ENCODE measurements at regions not wholly inside any gene's neighbourhood (a gene's known extent, or its start where the extent isn't known, plus 50 kb on each side); places are given as distances from the start of the nearest gene placed in this dataset.
"Not testable (repeated sequence)": the region's sequence is repeated elsewhere in the genome, so short reads cannot be mapped to it uniquely, and the experiment has no call there.

DNA sequence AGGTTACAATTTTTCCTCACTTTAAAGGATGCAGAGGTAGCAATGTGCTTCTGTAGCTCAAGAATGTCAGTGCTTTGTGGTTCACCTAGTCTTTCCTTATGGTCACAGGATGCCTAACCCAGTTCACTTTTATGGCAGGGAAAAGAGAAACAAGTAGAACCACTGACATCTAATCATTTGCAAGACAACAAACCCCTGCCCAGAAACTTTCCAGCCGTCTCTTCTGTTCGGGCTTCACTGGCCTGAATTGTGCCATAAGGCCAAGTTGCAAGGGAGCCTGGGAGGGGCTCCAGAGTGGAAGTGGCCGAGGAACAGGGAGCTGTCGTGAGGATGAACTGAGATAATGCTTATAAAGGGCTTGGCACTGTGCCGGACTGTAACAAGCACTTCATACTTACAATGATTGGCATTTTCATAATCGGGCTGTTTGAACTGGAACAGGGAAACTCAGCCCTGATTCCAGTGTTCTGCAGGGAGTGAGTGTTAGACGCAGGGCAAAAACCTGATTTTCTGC is 212.6 kb downstream of the BCAS1 start:
- H3K4me1 Mint-ChIP-seq, result peaks cover 29% of the 10 kb centered on the region
- intact Hi-C loops (cut with micrococcal nuclease), result no loop called here
- no peaks in the 10 kb centered on the region for H3K27me3 Mint-ChIP-seq
- H3K36me3 Mint-ChIP-seq (ENCODE audit: low read depth), result no peaks in the 10 kb centered on the region
- H3K4me3 Mint-ChIP-seq, result no peak overlapping the region
- DNase-seq, result no peak
- no peaks in the 10 kb centered on the region for H3K9me3 Mint-ChIP-seq
- H3K27ac Mint-ChIP-seq, result peak overlapping the region; percentile 42

DNA sequence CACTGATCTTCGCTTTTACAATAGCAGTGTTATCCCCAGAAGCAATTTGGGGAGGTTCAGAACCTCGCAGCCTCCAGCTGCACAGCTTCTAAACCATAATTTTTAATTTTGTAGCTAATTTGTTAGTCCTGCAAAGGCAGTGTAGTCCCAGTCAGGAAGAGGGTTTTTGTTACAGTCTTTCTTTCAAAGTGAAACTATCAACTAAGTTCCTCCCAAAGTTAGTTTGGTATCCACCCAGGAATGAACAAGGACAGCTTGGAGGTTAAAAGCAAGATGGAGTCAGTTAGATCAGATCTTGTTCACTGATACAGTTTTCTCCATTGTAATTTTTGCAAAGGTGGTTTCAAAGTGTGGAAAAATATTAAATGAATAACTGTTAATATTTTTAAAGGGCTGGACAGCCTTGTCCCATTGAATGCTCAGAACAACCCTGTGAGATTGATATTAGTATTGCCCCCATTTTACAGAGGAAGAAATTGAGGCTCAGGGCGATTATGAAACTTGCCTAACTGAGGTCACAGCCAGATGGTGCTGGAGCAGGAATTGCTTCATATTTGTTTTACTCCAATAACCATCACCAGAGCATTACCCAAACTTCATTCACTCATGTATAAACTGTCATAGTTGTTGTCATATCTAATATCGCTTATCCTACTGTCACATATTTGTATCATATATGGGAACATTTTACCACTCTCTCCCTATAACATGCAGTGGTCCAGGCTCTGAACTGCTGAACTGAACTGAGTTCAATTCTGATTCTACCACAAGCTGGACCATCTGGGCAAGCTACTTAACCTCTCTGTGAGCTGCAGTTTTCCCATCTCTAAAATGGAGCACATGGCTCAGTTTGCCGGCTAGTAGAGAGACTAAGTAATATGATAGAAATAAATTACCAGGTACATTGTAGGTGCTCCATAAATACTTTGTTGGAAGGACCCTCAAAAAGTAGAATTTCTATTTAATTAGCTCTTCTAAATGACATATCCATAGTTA is 213.8 kb downstream of the BCAS1 start:
- no peak for DNase-seq
- H3K36me3 Mint-ChIP-seq (ENCODE audit: low read depth), result no peaks in the 10 kb centered on the region
- intact Hi-C loops (cut with micrococcal nuclease), result no loop called here
- no peak overlapping the region for H3K27ac Mint-ChIP-seq
- H3K4me3 Mint-ChIP-seq, result no peak overlapping the region
- H3K9me3 Mint-ChIP-seq, result no peaks in the 10 kb centered on the region
- H3K27me3 Mint-ChIP-seq, result no peaks in the 10 kb centered on the region
- H3K4me1 Mint-ChIP-seq, result peaks cover 27% of the 10 kb centered on the region

DNA sequence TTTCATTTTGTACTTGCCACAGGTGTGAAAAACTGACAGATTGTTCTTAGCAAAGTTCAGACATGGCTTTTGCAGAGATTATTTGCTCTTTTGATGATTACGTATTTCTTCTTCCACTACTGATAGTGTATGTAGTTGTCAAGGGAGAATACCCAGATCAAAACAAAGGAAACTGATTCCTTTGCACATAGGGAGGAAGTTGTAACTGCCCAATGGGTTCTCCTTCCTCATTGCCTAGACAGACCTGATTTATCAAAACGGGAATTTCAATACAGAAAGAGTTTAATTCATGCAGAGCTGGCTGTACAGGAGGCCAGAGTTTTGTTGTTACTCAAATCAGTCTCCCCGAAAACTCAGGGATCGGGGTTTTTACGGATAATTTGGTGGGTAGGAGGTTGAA is 214.7 kb downstream of the BCAS1 start:
- Mint-ChIP-seq H3K4me3 (no peak overlapping the region), H3K36me3 (ENCODE audit: low read depth) (no peaks in the 10 kb centered on the region), H3K27me3 (no peaks in the 10 kb centered on the region), H3K27ac (peak overlapping the region; percentile 73), H3K9me3 (no peaks in the 10 kb centered on the region), H3K4me1 (peaks cover 27% of the 10 kb centered on the region)
- no peak for DNase-seq
- intact Hi-C loops (cut with micrococcal nuclease), result no loop called here

DNA sequence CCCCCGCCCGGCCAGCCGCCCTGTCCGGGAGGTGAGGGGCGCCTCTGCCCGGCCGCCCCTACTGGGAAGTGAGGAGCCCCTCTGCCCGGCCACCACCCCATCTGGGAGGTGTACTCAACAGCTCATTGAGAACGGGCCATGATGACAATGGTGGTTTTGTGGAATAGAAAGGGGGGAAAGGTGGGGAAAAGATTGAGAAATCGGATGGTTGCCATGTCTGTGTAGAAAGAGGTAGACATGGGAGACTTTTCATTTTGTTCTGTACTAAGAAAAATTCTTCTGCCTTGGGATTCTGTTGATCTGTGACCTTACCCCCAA is 215.8 kb downstream of the BCAS1 start:
- H3K36me3 Mint-ChIP-seq (ENCODE audit: low read depth); H3K27me3 Mint-ChIP-seq; H3K4me3 Mint-ChIP-seq; H3K27ac Mint-ChIP-seq; DNase-seq; H3K9me3 Mint-ChIP-seq; intact Hi-C loops (cut with micrococcal nuclease): not testable (repeated sequence)
- H3K4me1 Mint-ChIP-seq, result peaks cover 32% of the 10 kb centered on the region

DNA sequence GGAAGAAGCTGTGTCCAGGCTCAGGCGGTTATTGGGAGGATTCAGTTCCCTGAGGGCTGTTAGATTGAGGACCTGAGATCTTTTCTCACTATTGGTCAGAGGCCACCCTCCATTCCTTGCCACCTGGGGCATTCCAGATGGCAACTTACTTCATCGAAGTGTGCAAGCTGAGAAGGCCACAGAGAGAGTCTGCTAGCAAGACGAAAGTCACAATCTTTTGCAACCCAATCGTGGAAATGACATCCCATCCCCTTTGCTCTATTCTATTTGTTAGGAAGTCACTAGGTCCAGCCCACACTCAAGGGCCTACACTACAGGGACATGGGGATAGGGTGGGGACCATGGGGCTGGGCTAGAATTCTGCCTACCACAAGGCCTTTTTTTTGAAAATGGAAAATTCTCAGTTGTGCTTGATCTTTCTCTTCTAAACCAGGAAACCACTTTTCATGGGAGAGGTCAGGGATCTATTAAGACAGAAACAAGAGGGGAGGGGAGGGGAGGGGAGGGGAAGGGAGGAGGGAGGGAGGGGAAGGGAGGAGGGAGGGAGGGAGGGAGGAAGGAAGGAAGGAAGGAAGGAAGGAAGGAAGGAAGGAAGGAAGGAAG is 217.2 kb downstream of the BCAS1 start:
- peak overlapping the region; percentile 5 for H3K27ac Mint-ChIP-seq
- no peak for DNase-seq
- no peaks in the 10 kb centered on the region for H3K9me3 Mint-ChIP-seq
- H3K4me3 Mint-ChIP-seq, result no peak overlapping the region
- H3K27me3 Mint-ChIP-seq, result no peaks in the 10 kb centered on the region
- intact Hi-C loops (cut with micrococcal nuclease), result no loop called here
- no peaks in the 10 kb centered on the region for H3K36me3 Mint-ChIP-seq (ENCODE audit: low read depth)
- peaks cover 34% of the 10 kb centered on the region for H3K4me1 Mint-ChIP-seq

DNA sequence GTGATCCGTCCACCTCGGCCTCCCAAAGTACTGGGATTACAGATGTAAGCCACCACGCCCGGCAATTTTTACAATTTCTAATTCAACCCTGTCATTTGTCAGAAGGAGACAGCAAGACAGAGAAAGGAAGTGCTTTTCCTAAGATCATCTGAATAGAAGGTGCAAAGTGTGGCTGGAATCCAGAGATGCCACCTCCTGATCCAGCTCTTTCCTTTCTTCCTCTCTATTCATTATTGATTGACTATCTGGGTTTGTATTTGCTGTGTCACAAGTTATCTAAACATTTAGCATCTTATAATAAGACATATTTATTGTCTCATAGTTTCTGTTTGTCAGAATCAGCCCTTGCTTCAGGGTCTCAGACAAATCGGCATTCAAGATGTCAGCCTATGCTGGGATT is 217.7 kb downstream of the BCAS1 start:
- DNase-seq, result no peak
- H3K27ac Mint-ChIP-seq, result peak overlapping the region; percentile 5
- no peaks in the 10 kb centered on the region for H3K36me3 Mint-ChIP-seq (ENCODE audit: low read depth)
- H3K9me3 Mint-ChIP-seq, result no peaks in the 10 kb centered on the region
- no peak overlapping the region for H3K4me3 Mint-ChIP-seq
- intact Hi-C loops (cut with micrococcal nuclease), result no loop called here
- H3K4me1 Mint-ChIP-seq, result peaks cover 35% of the 10 kb centered on the region
- H3K27me3 Mint-ChIP-seq, result no peaks in the 10 kb centered on the region

DNA sequence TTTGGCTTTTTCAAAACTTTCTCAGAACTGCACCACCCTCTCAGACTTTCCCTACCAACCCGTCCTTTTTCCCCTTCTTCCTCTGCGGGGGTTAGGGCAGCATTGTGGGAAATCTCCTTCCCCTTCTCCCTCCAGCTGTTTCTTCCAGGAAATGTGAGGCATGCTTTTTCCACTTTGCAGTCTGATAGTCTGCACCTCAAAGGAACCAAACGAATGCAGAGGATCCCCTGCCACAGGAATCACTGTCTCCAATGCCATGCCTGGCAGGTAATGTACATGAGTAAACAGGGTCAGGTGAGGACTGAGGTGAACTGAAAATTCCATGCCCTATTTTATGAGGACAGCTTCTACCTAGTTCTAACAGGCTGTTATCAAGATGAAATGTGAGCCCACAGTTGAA is 218.4 kb downstream of the BCAS1 start:
- Mint-ChIP-seq H3K27ac (no peak overlapping the region), H3K4me3 (no peak overlapping the region), H3K9me3 (no peaks in the 10 kb centered on the region), H3K4me1 (peaks cover 39% of the 10 kb centered on the region), H3K27me3 (no peaks in the 10 kb centered on the region), H3K36me3 (ENCODE audit: low read depth) (no peaks in the 10 kb centered on the region)
- DNase-seq, result no peak
- intact Hi-C loops (cut with micrococcal nuclease), result no loop called here

DNA sequence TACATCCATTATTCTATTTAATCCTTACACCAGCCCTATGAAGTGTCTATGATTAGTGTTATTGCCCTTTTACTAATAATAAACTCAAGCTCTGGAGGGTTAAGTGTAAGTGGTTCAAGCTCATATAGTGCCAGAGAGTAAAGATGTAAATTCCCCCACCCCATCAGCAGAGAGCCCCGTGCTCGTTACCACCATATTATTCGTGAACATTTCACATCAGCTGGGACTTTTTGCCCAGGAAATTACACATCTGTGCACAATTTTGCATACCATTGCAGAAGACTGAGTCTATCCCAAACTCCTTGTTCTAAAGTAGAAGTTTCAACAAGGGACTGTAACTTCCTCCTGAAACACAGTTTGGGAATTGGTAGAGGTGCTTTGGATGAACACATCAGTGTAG is 220.1 kb downstream of the BCAS1 start:
- no peak overlapping the region for H3K27ac Mint-ChIP-seq
- no peaks in the 10 kb centered on the region for H3K27me3 Mint-ChIP-seq
- H3K4me1 Mint-ChIP-seq, result peaks cover 32% of the 10 kb centered on the region
- H3K4me3 Mint-ChIP-seq, result no peak overlapping the region
- no peak for DNase-seq
- intact Hi-C loops (cut with micrococcal nuclease), result no loop called here
- no peaks in the 10 kb centered on the region for H3K36me3 Mint-ChIP-seq (ENCODE audit: low read depth)
- no peaks in the 10 kb centered on the region for H3K9me3 Mint-ChIP-seq

DNA sequence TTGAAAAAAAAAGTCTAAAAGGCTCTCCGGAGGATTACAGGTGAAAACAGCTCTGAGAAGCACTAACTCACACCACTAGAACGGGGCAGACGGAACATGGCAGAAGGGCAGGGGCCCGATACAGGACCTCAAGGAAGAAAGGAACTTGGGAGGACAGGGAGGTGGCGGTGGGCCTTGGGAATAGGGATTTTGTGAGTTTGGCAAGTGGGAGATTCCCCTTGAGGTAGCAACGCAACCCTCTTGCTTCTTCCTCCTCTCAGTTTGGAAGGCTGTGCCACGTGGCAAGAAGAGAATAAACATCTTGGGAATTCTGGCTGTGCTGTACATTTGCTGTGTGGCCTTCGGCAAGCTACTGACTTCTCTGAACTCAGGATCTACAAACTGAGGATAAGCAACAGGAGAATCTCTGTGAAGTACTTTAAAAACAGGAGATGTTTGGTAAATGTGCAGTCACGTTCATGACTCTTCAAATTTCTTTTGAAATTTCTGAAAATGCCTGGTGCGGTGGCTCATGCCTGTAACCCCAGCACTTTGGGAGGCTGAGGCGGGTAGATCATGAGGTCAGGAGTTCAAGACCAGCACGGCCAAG is 220.8 kb downstream of the BCAS1 start:
- Mint-ChIP-seq H3K4me1 (peaks cover 37% of the 10 kb centered on the region), H3K36me3 (ENCODE audit: low read depth) (no peaks in the 10 kb centered on the region), H3K27me3 (no peaks in the 10 kb centered on the region), H3K27ac (no peak overlapping the region), H3K9me3 (no peaks in the 10 kb centered on the region), H3K4me3 (no peak overlapping the region)
- intact Hi-C loops (cut with micrococcal nuclease), result no loop called here
- peak; percentile 55 for DNase-seq

DNA sequence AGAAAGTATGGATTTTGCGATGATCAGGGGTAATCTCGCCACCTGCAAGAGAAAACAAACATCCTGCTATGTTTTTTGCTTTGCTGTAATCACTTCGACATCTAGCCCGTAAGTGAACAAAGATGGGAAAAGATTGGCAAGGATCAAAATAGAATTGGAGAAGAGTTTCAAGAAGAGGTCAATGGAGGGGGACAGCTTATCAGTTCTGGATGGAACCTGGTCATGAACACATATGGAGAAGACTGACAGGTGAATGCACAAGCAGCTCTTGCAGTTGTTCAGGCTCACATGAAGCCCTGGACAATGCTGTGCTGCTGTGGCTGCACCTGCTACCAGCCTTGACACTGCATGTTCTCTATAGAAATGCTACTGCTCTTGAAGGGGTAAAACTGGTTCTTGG is 222.1 kb downstream of the BCAS1 start:
- Mint-ChIP-seq H3K36me3 (ENCODE audit: low read depth) (no peaks in the 10 kb centered on the region), H3K4me3 (no peak overlapping the region), H3K27ac (no peak overlapping the region), H3K4me1 (peaks cover 43% of the 10 kb centered on the region), H3K9me3 (no peaks in the 10 kb centered on the region), H3K27me3 (no peaks in the 10 kb centered on the region)
- intact Hi-C loops (cut with micrococcal nuclease), result no loop called here
- DNase-seq, result no peak

DNA sequence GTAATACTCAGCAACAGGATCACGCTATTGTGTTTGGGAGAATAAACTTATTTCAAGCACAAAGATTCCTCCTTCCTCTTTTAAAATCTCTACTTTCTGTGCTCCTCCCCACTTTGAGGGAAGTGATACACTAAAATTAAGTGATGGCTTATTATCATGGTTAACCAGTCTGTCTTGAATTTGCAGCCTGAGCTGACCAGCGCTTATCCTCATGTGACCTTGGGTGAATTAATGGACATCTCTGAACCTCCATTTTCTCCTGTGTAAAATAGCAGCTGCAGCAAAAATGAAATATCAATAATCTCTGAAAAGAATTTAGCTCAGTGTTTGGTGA is 222.6 kb downstream of the BCAS1 start:
- intact Hi-C loops (cut with micrococcal nuclease), result no loop called here
- no peaks in the 10 kb centered on the region for H3K36me3 Mint-ChIP-seq (ENCODE audit: low read depth)
- H3K9me3 Mint-ChIP-seq, result no peaks in the 10 kb centered on the region
- no peak overlapping the region for H3K4me3 Mint-ChIP-seq
- no peak overlapping the region for H3K27ac Mint-ChIP-seq
- H3K4me1 Mint-ChIP-seq, result peaks cover 41% of the 10 kb centered on the region
- no peaks in the 10 kb centered on the region for H3K27me3 Mint-ChIP-seq
- DNase-seq, result no peak

DNA sequence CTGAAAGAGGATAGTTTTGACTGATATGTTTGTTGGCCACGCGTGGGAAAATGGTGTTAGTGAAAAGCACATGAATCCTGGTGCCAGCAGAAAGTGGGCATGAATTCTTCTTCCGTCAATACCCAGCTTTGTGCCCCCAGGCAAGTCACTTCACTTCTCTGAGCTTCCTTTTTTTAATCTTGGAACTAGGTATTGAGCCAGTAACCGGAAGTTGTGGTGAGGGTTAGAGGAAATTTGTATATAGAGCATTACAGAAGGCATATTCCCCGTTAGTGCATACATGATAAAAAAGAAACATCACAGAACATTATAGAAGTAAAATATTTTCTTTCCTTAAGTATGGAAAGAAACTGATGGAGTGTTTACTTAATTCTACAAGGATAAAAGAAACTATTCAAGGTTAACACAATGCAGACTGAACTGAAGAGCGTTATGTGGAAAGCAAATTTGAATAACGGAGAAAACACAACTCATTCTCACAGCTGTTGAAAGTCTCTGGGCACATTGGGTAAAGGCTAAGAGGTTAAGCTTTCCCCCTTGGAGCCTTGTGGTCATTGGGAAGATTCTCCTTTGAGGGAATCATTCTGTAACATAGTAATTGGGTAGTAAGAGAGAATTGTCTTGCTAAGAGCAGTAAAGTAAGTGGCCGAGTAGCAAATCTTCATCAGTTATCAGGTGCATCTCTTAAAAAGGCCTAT is 223.1 kb downstream of the BCAS1 start:
- intact Hi-C loops (cut with micrococcal nuclease), result no loop called here
- peak; percentile 73 for DNase-seq

DNA sequence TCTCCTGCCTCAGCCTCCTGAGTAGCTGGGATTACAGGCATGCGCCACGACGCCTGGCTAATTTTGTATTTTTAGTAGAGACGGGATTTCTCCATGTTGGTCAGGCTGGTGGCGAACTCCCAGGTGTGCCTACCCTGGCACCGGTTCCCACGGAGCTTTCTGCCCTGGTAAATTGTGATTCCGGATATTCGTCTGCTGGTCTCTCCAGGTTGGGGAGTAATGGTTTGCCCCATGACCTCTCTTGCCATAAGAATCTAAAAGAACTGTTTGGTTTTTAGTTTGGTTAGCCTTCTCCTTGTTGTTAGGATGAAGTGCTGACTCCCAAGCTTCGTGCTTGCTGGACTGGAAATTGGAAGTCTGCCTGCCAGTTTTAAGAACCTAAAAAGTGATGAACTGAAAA is 223.8 kb downstream of the BCAS1 start:
- intact Hi-C loops (cut with micrococcal nuclease), result no loop called here
- no peaks in the 10 kb centered on the region for H3K27me3 Mint-ChIP-seq
- peak overlapping the region; percentile 55 for H3K27ac Mint-ChIP-seq
- H3K4me1 Mint-ChIP-seq, result peaks cover 50% of the 10 kb centered on the region
- H3K9me3 Mint-ChIP-seq, result no peaks in the 10 kb centered on the region
- H3K36me3 Mint-ChIP-seq (ENCODE audit: low read depth), result no peaks in the 10 kb centered on the region
- no peak overlapping the region for H3K4me3 Mint-ChIP-seq
- DNase-seq, result no peak

More for the DNA sequence above, 223.1 kb downstream of the BCAS1 start:
- Mint-ChIP-seq H3K27me3 (no peaks in the 10 kb centered on the region), H3K27ac (peak overlapping the region; percentile 55), H3K4me1 (peaks cover 46% of the 10 kb centered on the region), H3K4me3 (peak overlapping the region; percentile 52), H3K9me3 (no peaks in the 10 kb centered on the region), H3K36me3 (ENCODE audit: low read depth) (no peaks in the 10 kb centered on the region)

DNA sequence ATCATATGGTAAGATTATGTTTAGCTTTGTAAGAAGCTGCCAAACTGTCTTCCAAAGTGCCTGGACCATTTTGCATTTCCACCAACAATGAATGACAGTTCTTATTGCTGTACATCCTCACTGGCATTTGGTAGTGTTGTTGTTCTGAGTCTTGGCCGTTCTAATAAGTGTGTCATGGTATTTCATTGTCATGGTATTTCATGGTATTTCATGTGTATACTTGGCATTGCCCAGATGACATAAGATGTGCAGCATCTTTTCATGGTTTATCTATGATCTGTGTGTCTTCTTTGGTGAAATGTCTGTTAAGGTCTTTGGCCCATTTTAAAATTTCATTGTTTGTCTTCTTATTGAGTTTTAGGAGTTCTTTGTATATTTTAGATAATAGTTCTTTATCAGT is 224.4 kb downstream of the BCAS1 start:
- Mint-ChIP-seq H3K27ac (no peak overlapping the region), H3K36me3 (ENCODE audit: low read depth) (no peaks in the 10 kb centered on the region), H3K4me1 (peaks cover 52% of the 10 kb centered on the region), H3K9me3 (no peaks in the 10 kb centered on the region), H3K27me3 (no peaks in the 10 kb centered on the region), H3K4me3 (no peak overlapping the region)
- intact Hi-C loops (cut with micrococcal nuclease), result no loop called here
- no peak for DNase-seq

All from activated CD4-positive, alpha-beta T cell treated with anti-CD3 and anti-CD28 coated beads, Interleukin-2, amount 10 ng/mL, durations not matched to agents 24 days and 14 days (primary cell).